Activated T-helper 1 cell treated with anti-CD3 and anti-CD28 coated beads, Interleukin-2, amount 50 U/mL, for 16 hours (primary cell): ENCODE measurements at regions not wholly inside any gene's neighbourhood (a gene's known extent, or its start where the extent isn't known, plus 50 kb on each side); places are given as distances from the start of the nearest gene placed in this dataset.
"Not testable (repeated sequence)": the region's sequence is repeated elsewhere in the genome, so short reads cannot be mapped to it uniquely, and the experiment has no call there.

Experiments used
- DNase-seq, 2 donors: peaks; one replicate each; pipeline ENCODE4 v3.0.0-alpha.2; 2020; ENCODE audit warnings: low read depth in 1 of 2, low spot score in 1 of 2

DNA sequence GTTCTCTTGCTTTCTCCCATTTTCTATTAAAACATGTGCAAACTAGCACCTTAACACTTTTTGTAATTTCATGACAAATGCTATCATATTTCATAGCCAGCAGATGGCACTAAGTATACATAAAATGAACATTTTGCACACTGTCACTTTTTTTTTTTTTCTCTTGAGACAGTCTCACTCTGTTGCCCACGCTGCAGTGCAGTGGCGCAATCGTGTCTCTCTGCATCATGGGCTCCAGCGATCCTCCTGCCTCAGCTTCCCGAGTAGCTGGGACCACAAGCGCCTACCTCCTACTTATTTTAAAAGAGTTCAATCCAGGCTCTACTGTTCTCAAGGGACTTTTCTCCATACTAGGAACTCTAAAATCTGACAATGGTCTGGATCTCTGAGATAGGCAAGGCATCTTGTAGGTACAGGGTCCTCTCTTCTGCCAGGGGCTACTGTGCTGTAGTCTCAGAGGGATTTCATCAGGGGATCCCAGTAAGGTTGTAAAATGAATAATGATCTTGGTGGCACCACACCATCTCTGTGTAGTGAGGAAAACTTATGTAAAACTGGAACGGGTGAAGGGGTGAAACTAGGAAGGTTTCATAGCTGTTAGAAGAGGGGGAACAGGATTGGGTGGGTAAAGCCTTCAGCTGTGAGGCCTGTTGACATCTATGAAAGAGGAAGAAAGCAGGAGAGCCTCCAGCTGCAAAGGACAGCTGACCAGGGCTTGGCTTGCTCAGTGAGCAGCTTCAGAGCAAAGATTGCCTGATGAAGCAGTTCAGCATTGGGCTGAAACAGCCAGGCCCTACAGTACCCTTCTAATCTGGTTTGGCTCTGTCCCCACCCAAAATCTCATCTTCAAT lies 196.9 kb downstream of the AVL9 start:
- DNase-seq, result not testable (repeated sequence)

DNA sequence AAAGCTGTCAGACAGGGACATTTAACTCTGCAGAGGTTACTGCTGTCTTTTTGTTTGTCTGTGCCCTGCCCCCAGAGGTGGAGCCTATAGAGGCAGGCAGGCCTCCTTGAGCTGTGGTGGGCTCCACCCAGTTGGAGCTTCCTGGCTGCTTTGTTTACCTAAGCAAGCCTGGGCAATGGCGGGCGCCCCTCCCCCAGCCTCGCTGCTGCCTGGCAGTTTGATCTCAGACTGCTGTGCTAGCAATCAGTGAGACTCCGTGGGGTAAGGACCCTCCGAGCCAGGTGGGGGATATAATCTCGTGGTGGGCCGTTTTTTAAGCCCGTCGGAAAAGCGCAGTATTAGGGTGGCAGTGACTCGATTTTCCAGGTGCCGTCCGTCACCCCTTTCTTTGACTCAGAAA lies 192.8 kb downstream of the AVL9 start:
- DNase-seq, result not testable (repeated sequence)

DNA sequence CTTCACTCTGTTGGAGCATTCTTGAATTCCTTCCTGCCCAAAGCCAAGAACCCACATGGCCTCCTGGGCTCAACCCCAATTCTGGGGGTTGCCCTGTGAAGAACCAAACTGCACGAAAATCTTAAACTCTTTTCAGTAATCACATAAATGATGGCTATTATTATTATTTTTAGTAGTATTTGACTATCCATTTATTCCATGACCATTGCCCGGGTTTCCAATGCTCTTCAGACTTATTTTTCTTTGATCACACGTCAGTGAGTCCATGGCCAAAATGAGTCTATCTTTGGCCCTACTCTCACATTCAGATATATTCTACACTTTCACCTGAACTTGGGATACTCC lies 185.9 kb downstream of the AVL9 start:
- no peak for DNase-seq

DNA sequence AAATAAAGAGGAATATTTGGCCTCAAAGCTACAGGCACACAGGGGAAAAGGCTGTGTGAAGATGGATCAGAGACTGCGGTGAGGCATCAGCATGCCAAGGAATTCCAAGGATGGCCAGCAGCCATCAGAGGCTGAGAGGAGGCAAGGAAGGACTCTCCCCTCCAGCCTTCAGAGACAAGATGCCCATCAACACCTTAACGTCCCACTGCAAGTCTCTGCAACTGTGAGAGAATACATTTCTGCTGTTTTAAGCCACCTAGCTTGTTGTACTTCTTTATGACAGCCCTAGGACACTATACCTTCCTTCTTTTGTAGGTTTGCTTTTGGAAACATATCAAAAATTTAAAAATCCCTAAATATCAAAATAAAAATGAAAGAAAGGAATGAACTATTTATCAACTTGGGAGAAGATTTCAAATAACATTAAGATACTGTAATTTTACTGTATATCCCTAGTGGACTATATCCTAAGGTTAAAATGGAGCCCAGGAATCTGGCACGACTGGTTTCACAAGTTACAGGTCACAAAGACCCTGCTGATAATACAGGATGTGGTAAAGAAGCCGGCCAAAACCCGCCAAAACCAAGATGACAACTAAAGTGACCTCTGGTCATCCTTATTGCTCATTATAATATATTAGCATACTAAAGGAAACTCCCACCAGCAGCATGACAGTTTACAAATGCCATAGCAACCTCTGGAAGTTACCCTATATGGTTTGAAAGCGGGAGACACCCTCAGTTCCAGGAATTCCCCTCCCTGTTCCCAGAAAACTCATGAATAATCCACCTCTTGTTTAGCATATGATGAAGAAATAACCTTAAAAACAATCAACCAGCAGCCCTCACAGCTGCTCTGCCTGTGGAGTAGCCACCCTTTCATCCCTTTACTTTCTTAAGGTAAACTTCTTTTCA lies 185.2 kb downstream of the AVL9 start:
- DNase-seq, result no peak

DNA sequence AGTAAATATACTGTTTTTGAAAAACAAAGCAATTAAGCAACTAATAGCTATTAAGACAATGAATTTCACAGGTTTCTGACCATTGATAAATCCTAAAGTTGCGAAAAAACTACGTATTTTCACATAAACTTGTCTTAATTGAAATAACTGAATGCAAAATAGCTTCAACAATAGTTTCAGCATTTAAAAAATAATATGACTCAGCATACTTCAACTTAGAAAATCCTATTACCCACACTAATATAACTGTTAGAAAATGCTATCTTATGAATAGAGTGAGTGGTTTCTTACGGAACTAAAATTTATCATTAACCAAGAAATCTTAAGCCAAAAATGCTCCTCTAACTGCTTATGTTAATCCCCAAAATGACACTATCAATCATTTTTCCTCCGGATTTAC lies 183.9 kb downstream of the AVL9 start:
- DNase-seq, result no peak

DNA sequence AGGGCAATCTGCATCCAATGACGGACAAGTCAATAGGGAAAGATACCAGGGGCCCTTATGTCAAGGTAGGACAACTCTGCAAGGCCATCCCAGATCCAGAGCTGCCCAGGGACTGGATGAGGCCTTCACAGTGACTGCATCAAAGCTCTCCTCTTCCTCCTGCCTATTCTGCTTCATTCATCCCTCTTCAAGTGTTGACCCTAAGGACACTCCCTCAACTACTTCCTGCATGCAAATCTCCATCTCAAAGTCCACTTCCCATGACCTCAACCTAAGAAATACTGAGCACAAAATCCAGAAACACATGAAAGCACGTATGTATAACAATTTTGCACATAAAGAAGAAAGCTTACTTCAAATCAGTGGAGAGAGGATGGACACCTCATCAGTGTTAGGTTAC lies 182.3 kb downstream of the AVL9 start:
- DNase-seq, result no peak

DNA sequence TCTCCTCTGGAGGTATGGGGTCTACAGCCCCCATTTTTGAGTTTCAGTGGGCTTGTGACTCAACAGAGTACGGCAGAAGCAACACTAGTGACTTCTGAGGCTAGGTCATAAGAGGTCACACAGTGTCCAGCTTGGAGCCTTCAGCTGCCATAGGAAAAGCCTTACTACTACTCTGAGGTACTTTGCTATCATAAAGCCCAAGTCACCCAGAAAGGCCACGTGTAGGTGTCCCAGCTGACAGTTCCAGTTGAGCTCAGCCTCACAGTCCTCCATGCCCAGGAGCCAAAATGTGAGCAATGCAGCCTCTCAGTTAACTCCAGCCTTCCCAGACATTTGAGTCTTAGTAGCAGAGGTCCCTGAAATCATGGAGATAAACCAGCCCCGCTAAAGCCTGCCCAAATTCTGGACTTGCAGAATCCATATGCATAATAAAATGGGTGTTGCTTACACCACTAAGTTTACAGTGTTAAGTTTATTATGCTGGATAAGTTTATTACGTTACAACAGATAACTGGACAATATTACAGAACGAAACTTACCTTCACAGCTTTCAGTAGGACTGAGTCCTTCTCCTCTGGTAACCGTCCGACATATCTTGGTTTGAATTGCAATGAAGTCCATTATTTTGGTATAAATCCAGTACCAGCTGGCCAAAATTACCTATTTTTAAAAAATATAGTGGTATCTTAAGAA lies 181.1 kb downstream of the AVL9 start:
- no peak for DNase-seq

DNA sequence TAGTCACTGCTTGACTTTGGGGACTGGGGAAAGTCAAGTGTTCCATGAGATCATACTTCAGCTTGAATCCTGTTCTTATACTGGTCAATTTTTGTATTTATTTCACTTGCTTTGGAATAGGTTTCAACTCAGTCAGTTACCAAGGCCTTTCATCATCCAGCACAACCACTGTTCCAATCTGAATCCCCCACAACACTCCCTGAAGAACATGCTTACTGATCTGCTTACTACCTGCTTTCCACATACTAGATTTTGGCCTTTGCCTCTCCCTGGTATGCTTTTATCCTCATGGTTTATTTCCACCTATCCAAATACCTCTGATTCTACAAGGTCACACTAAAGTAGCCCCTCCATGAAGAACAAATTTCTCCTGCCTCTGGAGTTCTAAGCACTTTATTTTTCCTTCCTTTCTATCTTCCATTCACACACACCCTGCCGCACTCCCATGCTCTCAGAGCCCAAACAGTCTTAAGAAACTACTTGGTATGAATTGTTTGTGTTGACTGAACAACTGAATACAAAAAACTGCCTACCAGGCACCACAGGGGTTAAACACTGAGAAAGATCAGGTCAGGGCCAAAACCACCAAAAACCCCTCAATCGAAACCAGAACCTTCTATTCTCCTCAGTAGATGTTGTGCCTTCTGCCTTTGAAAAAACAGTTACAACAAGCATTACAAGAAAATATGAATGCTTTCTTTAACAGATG lies 178.1 kb downstream of the AVL9 start:
- no peak for DNase-seq

DNA sequence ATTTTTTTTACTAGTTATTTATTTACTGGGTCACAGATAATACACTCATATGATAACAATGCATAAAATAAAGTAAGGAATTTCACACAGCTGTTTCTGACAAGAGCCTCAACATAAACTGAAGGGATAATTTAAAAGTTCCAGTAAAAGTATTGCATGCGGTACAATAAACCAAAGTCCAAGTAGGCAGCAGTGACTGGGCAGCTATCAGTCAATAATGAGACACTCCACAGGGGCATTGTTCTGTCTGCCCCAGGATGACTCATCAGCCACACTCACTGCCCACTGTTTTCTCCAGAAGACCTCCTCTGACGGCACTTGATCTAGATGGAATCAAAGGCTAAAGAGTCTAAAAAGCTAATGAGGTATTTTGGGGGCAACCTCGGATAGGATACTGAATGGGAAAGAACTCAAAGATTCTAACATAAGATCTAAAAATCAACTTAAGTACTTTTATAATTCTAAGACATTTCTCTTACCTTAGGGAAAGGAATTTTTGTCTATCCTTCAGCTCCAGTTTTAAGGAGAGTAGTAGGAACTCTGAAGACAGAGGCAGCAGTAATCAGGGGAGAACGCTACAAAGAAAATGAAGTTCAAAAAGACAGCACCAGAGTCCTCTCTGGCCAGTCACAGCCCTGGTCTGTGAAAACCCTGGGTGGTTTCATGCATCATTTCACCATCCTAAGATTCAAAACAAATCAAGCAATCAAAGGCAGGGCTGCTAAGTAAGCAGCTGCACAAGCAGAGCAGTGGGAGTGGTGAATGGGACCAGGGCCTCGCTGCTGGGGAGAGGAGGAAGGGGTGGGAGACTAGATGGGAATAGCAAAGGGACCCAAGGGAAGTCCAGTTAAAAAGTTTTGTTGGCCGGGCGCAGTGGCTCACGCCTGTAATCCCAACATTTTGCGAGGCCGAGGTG lies 175.1 kb downstream of the AVL9 start:
- no peak for DNase-seq

DNA sequence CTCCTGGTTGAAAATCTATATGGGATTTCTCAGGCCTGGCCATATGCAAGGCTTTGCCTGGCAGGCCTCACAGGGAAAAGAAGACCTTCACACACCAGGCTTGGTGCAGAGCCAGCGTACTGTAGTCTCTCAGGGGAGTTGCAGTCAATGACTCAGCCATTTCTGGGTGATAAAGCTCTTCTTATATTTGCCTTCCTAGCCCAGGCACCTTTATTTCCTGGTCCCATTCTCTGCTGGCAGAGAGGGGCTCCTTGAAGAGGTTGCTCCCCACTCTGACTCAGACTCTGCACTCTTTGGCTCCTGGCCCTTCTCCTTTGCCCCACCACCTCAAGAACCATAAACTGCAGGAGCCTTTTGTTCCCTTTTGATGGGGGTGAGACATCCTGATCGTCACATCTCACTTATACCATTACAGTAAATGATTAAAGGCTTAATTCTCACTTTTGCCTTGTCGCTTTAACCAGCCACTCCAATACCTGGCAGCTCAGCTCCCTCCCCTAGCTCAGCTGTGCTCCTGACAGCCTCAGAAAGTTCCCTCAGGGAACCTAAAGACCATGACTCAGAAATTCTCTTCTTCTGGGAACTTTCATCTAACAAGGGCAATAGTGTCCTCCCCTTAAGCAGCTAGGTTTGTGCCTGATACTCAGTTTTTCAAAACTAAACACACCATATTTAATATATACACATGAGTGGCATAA lies 174.0 kb downstream of the AVL9 start:
- DNase-seq, result not testable (repeated sequence)

DNA sequence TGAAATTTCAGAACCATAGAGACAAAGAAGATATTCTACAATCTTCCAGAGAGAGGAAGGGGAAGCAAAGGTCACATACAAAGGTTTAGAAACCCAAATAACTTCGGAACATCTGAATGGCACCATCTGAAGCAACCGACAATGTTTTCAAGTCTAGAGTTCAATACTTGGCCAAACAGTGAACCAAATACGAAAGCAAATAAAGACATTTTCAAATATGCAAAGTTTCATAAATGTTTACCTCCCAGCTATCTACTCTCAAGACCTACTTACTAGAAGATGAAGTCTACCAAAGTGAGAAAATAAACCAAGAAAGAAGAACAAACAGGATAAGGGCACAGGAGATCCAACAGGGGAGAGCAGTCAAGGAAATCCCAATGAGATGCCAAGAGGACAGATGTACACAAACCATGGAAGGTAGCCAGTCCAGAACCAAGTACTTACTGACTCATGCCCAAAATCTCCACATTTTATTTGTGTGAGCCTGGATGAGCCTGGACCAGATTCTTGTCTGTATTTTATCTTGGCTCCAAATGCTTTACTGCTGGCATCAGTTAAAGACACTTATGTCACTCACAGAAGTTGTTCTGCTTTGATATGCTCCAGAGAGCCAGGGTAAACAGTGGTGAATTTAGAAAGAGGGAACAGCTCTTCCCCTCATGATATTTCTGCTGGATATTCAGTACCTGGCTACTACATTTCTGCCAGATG lies 173.3 kb downstream of the AVL9 start:
- not testable (repeated sequence) for DNase-seq

DNA sequence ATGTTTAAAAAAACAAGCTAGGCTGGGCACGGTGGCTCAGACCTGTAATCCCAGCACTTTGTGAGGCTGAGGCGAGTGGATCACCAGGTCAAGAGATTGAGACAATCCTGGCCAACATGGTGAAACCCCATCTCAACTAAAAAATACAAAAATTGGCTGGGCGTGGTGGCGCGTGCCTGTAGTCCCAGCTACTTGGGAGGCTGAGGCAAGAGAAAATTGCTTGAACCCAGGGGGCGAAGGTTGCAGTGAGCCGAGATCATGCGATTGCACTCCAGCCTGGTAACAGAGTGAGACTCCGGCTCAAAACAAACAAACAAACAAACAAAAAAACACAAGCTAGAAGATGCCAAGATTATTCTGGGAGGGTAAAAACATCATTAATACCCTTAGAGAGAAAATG lies 172.3 kb downstream of the AVL9 start:
- not testable (repeated sequence) for DNase-seq

DNA sequence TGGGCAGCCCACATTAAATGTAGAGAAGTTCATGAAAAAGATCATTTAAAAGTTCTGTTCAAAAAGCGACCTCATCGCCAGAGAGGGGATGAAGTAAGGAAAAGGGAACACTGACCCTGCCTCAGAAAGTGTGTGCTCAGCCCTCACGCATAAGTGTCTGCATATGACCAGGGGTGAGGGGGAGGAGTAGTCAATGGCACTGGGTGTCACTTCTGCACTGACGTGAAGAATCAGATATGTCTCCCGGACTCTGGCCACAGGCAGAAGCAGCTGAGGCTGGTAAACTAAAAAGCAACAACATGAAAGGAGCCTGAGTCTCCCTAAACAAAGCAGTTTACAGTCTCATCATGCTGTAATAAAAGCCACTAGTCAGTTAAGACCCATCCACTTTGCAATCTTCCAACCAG lies 168.5 kb downstream of the AVL9 start:
- not testable (repeated sequence) for DNase-seq

DNA sequence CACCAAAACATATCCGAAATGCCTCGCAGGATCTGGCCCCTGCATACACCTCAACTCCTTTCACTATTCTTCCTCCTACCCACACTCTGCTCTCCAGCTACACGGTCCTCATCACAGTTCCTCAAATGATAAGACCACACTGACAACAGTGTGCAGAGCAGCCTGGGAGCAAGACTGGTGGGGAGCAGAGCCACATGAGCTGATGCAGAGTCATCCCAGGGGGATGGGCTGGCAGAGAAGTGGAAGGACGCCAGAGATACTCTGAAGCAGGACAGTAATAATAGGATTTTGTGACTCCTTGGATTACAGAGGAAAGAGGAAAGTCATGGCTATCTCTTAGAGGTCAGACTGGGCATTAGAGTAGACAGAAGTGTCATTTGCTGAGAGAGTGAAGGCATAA lies 167.2 kb downstream of the AVL9 start:
- DNase-seq, result not testable (repeated sequence)

DNA sequence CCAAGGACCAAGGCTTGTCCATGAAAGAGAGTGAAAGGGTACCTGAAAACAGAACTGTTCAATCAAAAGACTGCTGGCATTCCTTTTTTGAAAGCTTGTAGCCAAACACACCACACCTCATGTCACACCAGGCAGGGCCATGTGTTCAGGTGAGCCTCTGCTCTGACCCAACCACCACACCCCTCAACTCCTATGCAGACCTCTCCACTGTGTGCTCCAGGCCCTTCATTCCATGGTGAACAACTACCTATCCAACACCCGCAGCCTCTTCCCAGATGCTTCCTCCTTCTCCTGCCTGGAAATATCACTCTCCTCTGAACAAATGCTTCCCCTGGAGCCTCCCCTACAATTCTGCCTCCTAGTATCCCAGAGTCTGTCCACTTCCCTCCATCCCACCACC lies 166.6 kb downstream of the AVL9 start:
- DNase-seq, result no peak

DNA sequence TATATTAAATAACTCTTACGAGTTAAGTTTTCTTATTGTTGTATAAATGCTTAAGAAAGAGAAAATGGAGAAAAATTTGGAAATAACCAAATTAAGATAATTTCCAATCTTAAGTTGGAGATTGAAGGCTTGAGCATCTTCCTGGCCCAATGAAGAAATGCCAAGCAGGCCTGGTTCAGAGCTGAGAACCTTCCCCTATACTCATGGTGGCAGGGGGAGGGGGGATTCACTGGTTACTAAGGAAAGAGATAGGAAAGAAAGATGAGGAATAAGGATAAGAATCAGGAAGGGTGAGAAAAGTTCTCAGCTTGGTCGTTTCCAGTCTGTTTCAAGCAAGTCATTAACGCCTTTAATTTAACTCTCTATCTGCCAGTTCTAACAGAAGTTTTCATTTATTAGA lies 166.2 kb downstream of the AVL9 start:
- no peak for DNase-seq

DNA sequence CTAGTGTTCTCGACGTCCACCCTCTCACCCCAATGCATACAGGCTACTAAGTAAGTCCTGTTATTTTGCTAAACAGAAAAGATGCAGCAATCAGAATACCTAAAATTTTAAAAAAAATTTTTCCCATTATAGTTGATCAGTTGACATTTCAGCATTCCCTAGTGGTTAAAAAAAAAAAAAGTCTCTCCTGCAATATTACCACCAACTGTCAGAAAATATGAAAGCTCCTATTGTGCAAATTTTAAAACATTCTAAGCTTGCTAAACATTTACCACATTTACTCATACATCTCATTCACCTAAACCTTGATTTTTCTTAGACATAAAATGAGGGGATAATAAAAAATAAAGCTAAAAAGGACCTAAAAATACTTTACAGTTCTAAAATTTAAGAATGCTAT lies 165.6 kb downstream of the AVL9 start:
- no peak for DNase-seq

DNA sequence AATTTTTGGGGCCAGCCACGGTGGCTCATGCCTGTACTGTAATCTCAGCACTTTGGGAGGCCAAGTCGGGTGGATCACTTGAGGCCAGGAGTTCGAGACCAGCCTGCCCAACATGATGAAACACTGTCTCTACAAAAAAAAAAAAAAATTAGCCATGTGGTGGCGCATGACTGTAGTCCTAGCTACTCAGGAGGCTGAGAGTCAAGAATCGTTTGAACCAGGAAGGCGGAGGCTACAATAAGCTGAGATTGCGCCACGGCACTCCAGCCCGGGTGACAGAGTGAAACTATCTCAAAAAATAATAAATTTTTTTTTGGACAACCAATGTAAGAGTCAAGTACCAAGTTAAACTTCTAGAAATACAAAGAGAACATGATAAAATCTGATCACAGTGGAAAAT lies 164.6 kb downstream of the AVL9 start:
- DNase-seq, result no peak

DNA sequence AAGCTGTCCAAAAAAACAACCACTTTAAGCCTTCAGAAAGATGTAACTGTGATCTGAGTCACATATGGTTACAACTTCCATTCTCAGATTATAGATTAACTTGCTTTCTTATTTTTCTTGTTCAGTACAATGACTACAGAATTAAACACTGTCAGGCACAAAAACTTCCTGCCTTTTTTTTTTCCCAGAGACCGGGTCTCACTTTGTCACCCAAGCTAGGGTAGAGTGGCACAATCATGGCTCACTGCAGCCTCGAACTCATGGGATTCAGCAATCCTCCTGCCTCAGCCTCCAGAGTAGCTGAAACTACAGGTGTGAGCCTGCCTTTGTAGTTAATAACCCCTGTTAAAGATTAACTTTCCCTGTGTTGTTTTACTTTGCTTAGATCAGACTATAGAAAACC lies 163.2 kb downstream of the AVL9 start:
- DNase-seq, result no peak
